Thyroid gland (tissue), 4 donors: ENCODE measurements at regions not wholly inside any gene's neighbourhood (a gene's known extent, or its start where the extent isn't known, plus 50 kb on each side); places are given as distances from the start of the nearest gene placed in this dataset.

Source experiments
- DNase-seq, 2 donors: peaks; one replicate each; pipeline ENCODE4 v3.0.0-alpha.2; 2019
- H3K27ac ChIP-seq, 3 donors: fragments of 200-600 bp; sonication (generic); 1 replicate in 2 of 3; 2 replicates in 1 of 3; pipeline ENCODE4 v1.5.1; 2016 to 2019; ENCODE audit warnings: mild to moderate bottlenecking in 1 of 3, moderate library complexity in 1 of 3
- H3K27me3 ChIP-seq: fragments of 200-600 bp; sonication (generic); one replicate; pipeline ENCODE4 v1.5.1; 2019
- H3K36me3 ChIP-seq, 2 donors: fragments of 200-600 bp; sonication (generic); one replicate each; pipeline ENCODE4 v1.5.1; 2016 to 2019
- H3K4me1 ChIP-seq, 2 donors: fragments of 200-600 bp; sonication (generic); one replicate each; pipeline ENCODE4 v1.5.1; 2017 to 2019
- H3K4me3 ChIP-seq, 3 donors: fragments of 200-600 bp; sonication (generic); replicated peaks in 1 of 3; 1 replicate in 2 of 3; 2 replicates in 1 of 3; pipeline ENCODE4 v1.5.1; 2016; ENCODE audit warnings: mild to moderate bottlenecking in 1 of 3
- H3K9me3 ChIP-seq: fragments of 200-600 bp; sonication (generic); one replicate; pipeline ENCODE4 v1.5.1; 2017
- POLR2A ChIP-seq, 2 donors: fragments of 450-650 bp; IDR thresholded peaks; one replicate each; pipeline ENCODE4 v1.6.1; 2017; ENCODE audit warnings: antibody characterized with exemption in 2 of 2, mild to moderate bottlenecking in 2 of 2, moderate library complexity in 1 of 2
- WGBS, 2 donors: methylation state at CpG; one replicate each; pipeline ENCODE4 v1.1.5; 2017; 5-methylcytosine and 5-hydroxymethylcytosine counted together
- intact Hi-C: fragments of 100-400 bp; cut with DNase I; formaldehyde crosslinking; loops from one replicate; pipeline ENCODE4 v1.15.1; 2023
- TF ChIP-seq, protein P1 (sequence below), 6 experiments: fragments of 200-600 bp in 3 of 6; fragments of 450-650 bp in 3 of 6; sonication (generic) in 3 of 6; IDR thresholded peaks; one replicate each; pipeline ENCODE4 v1.5.1; 2016 to 2019; ENCODE audit warnings: antibody characterized with exemption in 6 of 6, mild to moderate bottlenecking in 2 of 6, inconsistent platforms in 1 of 6, moderate library complexity in 1 of 6

DNA sequence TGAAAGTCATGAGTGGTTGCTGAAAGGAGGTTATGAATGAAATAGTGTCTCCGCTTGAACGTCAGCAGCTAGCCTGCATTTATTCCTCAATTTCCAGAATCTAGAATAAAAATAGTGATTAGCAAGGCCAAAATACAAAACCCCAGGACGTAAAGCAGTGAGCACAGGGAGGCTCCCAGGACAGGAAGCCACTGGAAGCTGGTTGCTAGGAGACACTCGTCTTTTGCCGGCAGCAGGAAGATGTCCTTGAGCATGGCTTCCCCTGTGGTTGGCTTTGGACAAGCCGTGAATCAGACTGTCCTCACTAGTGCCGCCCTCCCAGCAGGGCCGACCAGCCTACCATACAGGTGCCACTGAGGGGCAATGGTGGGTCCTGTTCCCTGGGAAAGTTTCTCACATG lies 374.4 kb downstream of the MTX2 start:
- 43% methylated on average over 8 of the region's 8 CpGs for WGBS, 2 donors
- Histone ChIP-seq H3K4me1 (no peaks in the 10 kb centered on the region), H3K27ac (no peak overlapping the region), H3K9me3 (no peaks in the 10 kb centered on the region), H3K27me3 (no peaks in the 10 kb centered on the region), H3K4me3 (no peak overlapping the region), H3K36me3 (no peaks in the 10 kb centered on the region)
- DNase-seq = peak in 1 of 2 donors; percentile 15
- TF ChIP-seq POLR2A (IDR thresholded peaks at IDR 0.05) = no peak
- TF ChIP-seq, protein P1, sequence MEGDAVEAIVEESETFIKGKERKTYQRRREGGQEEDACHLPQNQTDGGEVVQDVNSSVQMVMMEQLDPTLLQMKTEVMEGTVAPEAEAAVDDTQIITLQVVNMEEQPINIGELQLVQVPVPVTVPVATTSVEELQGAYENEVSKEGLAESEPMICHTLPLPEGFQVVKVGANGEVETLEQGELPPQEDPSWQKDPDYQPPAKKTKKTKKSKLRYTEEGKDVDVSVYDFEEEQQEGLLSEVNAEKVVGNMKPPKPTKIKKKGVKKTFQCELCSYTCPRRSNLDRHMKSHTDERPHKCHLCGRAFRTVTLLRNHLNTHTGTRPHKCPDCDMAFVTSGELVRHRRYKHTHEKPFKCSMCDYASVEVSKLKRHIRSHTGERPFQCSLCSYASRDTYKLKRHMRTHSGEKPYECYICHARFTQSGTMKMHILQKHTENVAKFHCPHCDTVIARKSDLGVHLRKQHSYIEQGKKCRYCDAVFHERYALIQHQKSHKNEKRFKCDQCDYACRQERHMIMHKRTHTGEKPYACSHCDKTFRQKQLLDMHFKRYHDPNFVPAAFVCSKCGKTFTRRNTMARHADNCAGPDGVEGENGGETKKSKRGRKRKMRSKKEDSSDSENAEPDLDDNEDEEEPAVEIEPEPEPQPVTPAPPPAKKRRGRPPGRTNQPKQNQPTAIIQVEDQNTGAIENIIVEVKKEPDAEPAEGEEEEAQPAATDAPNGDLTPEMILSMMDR (IDR thresholded peaks at IDR 0.05) = no peak
- intact Hi-C loops = loop anchor here (10.0 kb wide), 1 partner anchor 171 kb away; no protein-coding TSS in a partner anchor

- no peak overlapping the region for H3K27ac ChIP-seq
- intact Hi-C loops = loop anchor here (10.0 kb wide), 1 partner anchor 169 kb away; no protein-coding TSS in a partner anchor
- no peaks in the 10 kb centered on the region for H3K36me3 ChIP-seq
- no peaks in the 10 kb centered on the region for H3K4me1 ChIP-seq
- no peak for TF ChIP-seq POLR2A (IDR thresholded peaks at IDR 0.05)
- TF ChIP-seq, protein P1 (IDR thresholded peaks at IDR 0.05) = no peak
- WGBS, 2 donors = 97 to 98% methylated on average over 3 of the region's 3 CpGs
- no peak for DNase-seq
- H3K9me3 ChIP-seq = no peaks in the 10 kb centered on the region
- H3K27me3 ChIP-seq = no peaks in the 10 kb centered on the region
- no peak overlapping the region for H3K4me3 ChIP-seq
These were observed 376.3 kb downstream of the MTX2 start for GRCh38 chr2:176645494-176645893.

- Histone ChIP-seq H3K27ac (no peak overlapping the region), H3K27me3 (no peaks in the 10 kb centered on the region), H3K9me3 (no peaks in the 10 kb centered on the region), H3K4me1 (no peaks in the 10 kb centered on the region), H3K36me3 (no peaks in the 10 kb centered on the region), H3K4me3 (no peak overlapping the region)
- WGBS, 2 donors = 81 to 87% methylated on average over 5 of the region's 5 CpGs
- intact Hi-C loops = loop anchor here (10.0 kb wide), 1 partner anchor 169 kb away; no protein-coding TSS in a partner anchor
- TF ChIP-seq POLR2A (IDR thresholded peaks at IDR 0.05) = no peak
- TF ChIP-seq, protein P1 (IDR thresholded peaks at IDR 0.05) = no peak
- no peak for DNase-seq
These were observed 376.9 kb downstream of the MTX2 start for GRCh38 chr2:176646033-176646615.

- Histone ChIP-seq H3K27ac (no peak overlapping the region), H3K4me1 (no peaks in the 10 kb centered on the region), H3K36me3 (no peaks in the 10 kb centered on the region), H3K4me3 (no peak overlapping the region), H3K27me3 (no peaks in the 10 kb centered on the region), H3K9me3 (no peaks in the 10 kb centered on the region)
- DNase-seq = no peak
- intact Hi-C loops = loop anchor here (10.0 kb wide), 1 partner anchor 167 kb away; no protein-coding TSS in a partner anchor
- TF ChIP-seq, protein P1 (IDR thresholded peaks at IDR 0.05) = no peak
- TF ChIP-seq POLR2A (IDR thresholded peaks at IDR 0.05) = no peak
- 81 to 86% methylated on average over 11 of the region's 11 CpGs for WGBS, 2 donors
These were observed 378.3 kb downstream of the MTX2 start for GRCh38 chr2:176647325-176648165.
